OCI-LY7 (cell line): ENCODE measurements at regions not wholly inside any gene's neighbourhood (a gene's known extent, or its start where the extent isn't known, plus 50 kb on each side); places are given as distances from the start of the nearest gene placed in this dataset.

Experiments
- BruUV-seq: library from RNA; stranded (reverse); fragments of 400-500 nt; replicated peaks from 2 replicates; lab custom pipeline; 2021; lab: Mats Ljungman, UMichigan
- CTCF ChIA-PET: fragments of 300-600 bp; sonication (Branson Sonifier 250); formaldehyde crosslinking; loops from one replicate; lab custom pipeline; 2022; ENCODE audit warnings: antibody characterized with exemption; ENCODE audit not compliant: unreplicated experiment; lab: Charles Lee
- POLR2A ChIA-PET: fragments of 300-600 bp; sonication (Branson Sonifier 250); formaldehyde crosslinking; loops from one replicate; lab custom pipeline; 2022; ENCODE audit warnings: antibody characterized with exemption; lab: Charles Lee
- DNase-seq: peaks from one replicate; pipeline ENCODE4 v3.0.0-alpha.2; 2015; ENCODE audit warnings: low spot score
- H2AFZ ChIP-seq: fragments of 200-600 bp; sonication (generic), shearing (Covaris generic); 2 replicates; pipeline ENCODE4 v1.6.1; 2014; ENCODE audit warnings: mild to moderate bottlenecking, antibody characterized with exemption, low read length, moderate library complexity
- H3K27ac ChIP-seq: fragments of 200-600 bp; sonication (generic); 2 replicates; pipeline ENCODE4 v1.5.1; 2014; ENCODE audit warnings: mixed run types, low read depth, mild to moderate bottlenecking, moderate library complexity, low read length, inconsistent platforms; ENCODE audit not compliant: poor library complexity, severe bottlenecking
- H3K36me3 ChIP-seq: fragments of 200-600 bp; sonication (generic); 2 replicates; pipeline ENCODE4 v1.6.1; 2014; ENCODE audit warnings: mild to moderate bottlenecking, antibody characterized with exemption, low read length, moderate library complexity, mixed read lengths; ENCODE audit not compliant: insufficient read depth
- H3K4me1 ChIP-seq: fragments of 200-600 bp; sonication (generic); 2 replicates; pipeline ENCODE4 v1.5.1; 2014; ENCODE audit warnings: mild to moderate bottlenecking, low read length; ENCODE audit not compliant: insufficient read depth, poor library complexity, severe bottlenecking
- H3K4me2 ChIP-seq: fragments of 200-600 bp; sonication (generic); 2 replicates; pipeline ENCODE4 v1.6.1; 2014; ENCODE audit warnings: mild to moderate bottlenecking, low read length
- H3K4me3 ChIP-seq: fragments of 200-600 bp; sonication (generic); 2 replicates; pipeline ENCODE4 v1.5.1; 2014; ENCODE audit warnings: mild to moderate bottlenecking, low read depth, low read length; ENCODE audit not compliant: poor library complexity, severe bottlenecking
- H3K79me2 ChIP-seq: fragments of 200-600 bp; sonication (generic); 2 replicates; pipeline ENCODE4 v1.6.1; 2016; ENCODE audit warnings: low read depth, mild to moderate bottlenecking, low read length, moderate library complexity, mixed read lengths; ENCODE audit not compliant: insufficient read depth
- H3K9me2 ChIP-seq: fragments of 200-600 bp; sonication (generic); 2 replicates; pipeline ENCODE4 v1.6.1; 2016; ENCODE audit warnings: mild to moderate bottlenecking, low read length, mixed read lengths; ENCODE audit not compliant: insufficient read depth
- H3K9me3 ChIP-seq: fragments of 200-600 bp; sonication (generic); 2 replicates; pipeline ENCODE4 v1.6.1; 2014; ENCODE audit warnings: mild to moderate bottlenecking, mixed run types, low read length, mixed read lengths
- H4K20me1 ChIP-seq: fragments of 200-600 bp; sonication (generic); 2 replicates; pipeline ENCODE4 v1.6.1; 2014; ENCODE audit warnings: mild to moderate bottlenecking, antibody characterized with exemption, low read length, moderate library complexity, mixed read lengths; ENCODE audit not compliant: insufficient read depth
- CTCF ChIP-seq: fragments of 200-600 bp; sonication (generic); conservative IDR thresholded peaks from 2 replicates; pipeline ENCODE4 v1.5.1; 2014; ENCODE audit warnings: mild to moderate bottlenecking, antibody characterized with exemption, low read length, moderate library complexity, mixed read lengths
- EZH2phosphoT487 ChIP-seq: fragments of 200-600 bp; sonication (generic); IDR thresholded peaks from 2 replicates; pipeline ENCODE4 v1.6.1; 2018; ENCODE audit warnings: low read depth, borderline replicate concordance, mild to moderate bottlenecking, mixed run types, antibody characterized with exemption, low read length, moderate library complexity, mixed read lengths
- intact Hi-C: fragments of 100-400 bp; cut with micrococcal nuclease; formaldehyde crosslinking; loops from one replicate; pipeline ENCODE4 v1.10.0; 2022; ENCODE audit not compliant: unreplicated experiment

DNA sequence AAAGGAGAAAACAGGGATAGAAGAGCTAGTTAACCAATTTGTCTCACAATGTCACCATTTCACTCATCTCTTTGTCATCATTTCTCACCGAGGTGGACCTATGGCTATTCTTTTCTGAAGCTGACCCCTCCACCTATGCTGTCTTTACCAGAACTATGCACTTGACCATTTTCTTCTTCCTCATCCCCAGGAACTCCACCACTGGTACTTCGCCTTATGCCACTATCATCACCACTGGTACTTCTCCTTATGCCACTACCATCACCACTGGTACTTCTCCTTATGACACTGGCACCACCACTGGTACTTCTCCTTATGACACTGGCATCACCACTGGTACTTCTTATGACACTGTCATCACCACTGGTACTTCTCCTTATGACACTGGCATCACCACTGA, 745.8 kb upstream of the CHAC2 start:
- TF ChIP-seq CTCF (no peak), EZH2phosphoT487 (no peak)
- no peaks in the 10 kb centered on the region for H3K9me3 ChIP-seq
- no peak for DNase-seq
- no peak overlapping the region for H3K4me2 ChIP-seq
- no peak overlapping the region for H3K27ac ChIP-seq
- no peaks in the 10 kb centered on the region for H3K79me2 ChIP-seq
- H3K36me3 ChIP-seq, result no peaks in the 10 kb centered on the region
- CTCF ChIA-PET, result no interaction called here
- H3K4me3 ChIP-seq, result no peak overlapping the region
- no peaks in the 10 kb centered on the region; the same call in 1 of the 2 replicates for H4K20me1 ChIP-seq
- POLR2A ChIA-PET, result no interaction called here
- no peaks in the 10 kb centered on the region for H3K4me1 ChIP-seq
- intact Hi-C loops, result no loop called here
- BruUV-seq, result no TSS peak
- no peaks in the 10 kb centered on the region for H3K9me2 ChIP-seq
- H2AFZ ChIP-seq, result no peak overlapping the region

GRCh38 chr2:53021292-53021691, 746.3 kb upstream of the CHAC2 start:
- DNase-seq, result no peak
- Histone ChIP-seq H3K27ac (no peak overlapping the region), H3K4me2 (no peak overlapping the region), H3K9me2 (no peaks in the 10 kb centered on the region), H3K4me1 (no peaks in the 10 kb centered on the region), H3K36me3 (no peaks in the 10 kb centered on the region), H3K4me3 (no peak overlapping the region), H3K79me2 (no peaks in the 10 kb centered on the region), H3K9me3 (no peaks in the 10 kb centered on the region), H2AFZ (no peak overlapping the region), H4K20me1 (no peaks in the 10 kb centered on the region; the same call in 1 of the 2 replicates)
- intact Hi-C loops, result no loop called here
- ChIA-PET CTCF (interaction anchor here (0.5 kb wide), 1 partner anchor 16 kb away, joined by 4 read pairs; no protein-coding TSS in a partner anchor), POLR2A (no interaction called here)
- no TSS peak for BruUV-seq
- TF ChIP-seq EZH2phosphoT487, result no peak

DNA sequence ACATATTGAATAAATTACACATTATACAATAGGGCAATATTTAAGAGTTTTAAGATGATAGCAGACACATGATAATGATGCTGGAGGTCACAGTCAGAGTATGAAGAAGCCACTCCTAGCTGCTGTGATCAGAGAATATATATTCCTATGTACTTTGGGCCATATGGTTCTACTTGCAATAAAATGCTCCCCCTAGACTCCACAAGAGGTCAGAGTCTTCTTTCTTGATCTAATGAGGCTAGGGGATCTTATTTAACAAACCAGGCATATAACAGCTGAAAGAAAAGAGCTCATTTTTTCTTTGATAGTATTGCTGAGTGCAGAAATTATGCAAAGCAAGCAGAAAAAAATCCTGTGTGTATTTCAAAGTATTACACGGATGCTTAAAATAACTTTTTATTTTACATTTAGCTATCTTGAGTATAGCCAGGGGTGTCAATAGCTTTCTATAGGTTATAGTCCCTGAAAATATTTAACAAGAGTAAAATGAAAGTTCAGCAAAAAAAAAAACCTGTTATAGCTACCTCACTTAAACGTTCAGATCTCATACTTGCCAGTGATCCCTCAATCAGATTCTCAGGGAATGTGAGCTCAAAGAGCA, 748.7 kb upstream of the CHAC2 start:
- CTCF ChIA-PET, result no interaction called here

More for the DNA sequence above, 748.7 kb upstream of the CHAC2 start:
- Histone ChIP-seq H4K20me1 (no peaks in the 10 kb centered on the region; the same call in 1 of the 2 replicates), H3K9me2 (no peaks in the 10 kb centered on the region), H3K27ac (no peak overlapping the region), H3K36me3 (no peaks in the 10 kb centered on the region), H3K4me3 (no peak overlapping the region), H3K9me3 (no peaks in the 10 kb centered on the region), H2AFZ (no peak overlapping the region), H3K79me2 (no peaks in the 10 kb centered on the region), H3K4me1 (no peaks in the 10 kb centered on the region), H3K4me2 (no peak overlapping the region)
- DNase-seq, result no peak
- intact Hi-C loops, result no loop called here
- no TSS peak for BruUV-seq
- POLR2A ChIA-PET, result interaction anchor here (0.7 kb wide), 1 partner anchor 19 kb away, joined by 4 read pairs; no protein-coding TSS in a partner anchor
- TF ChIP-seq CTCF (peak; percentile 33; the same call in 1 of the 2 replicates), EZH2phosphoT487 (no peak)
